Lung (tissue), 11 donors: ENCODE measurements at regions not wholly inside any gene's neighbourhood (a gene's known extent, or its start where the extent isn't known, plus 50 kb on each side); places are given as distances from the start of the nearest gene placed in this dataset.
"Not testable (repeated sequence)": the region's sequence is repeated elsewhere in the genome, so short reads cannot be mapped to it uniquely, and the experiment has no call there.

Experiments used
- ATAC-seq: fragments of 200-7000 bp; cut with Tn5 transposase; one replicate; pipeline ENCODE4 v1.9.1; 2020; ENCODE audit warnings: moderate number of reproducible peaks; ENCODE audit not compliant: insufficient read depth, low FRiP score
- DNase-seq, 3 donors: peaks; one replicate each; pipeline ENCODE4 v3.0.0-alpha.2; 2013 to 2017
- H3K27ac ChIP-seq, 2 donors: one replicate each; pipeline ENCODE4 v1.5.1; 2013; ENCODE audit warnings: mild to moderate bottlenecking in 2 of 2, moderate library complexity in 2 of 2, control low read depth in 1 of 2, inconsistent platforms in 1 of 2, low read depth in 1 of 2, low read length in 1 of 2
- H3K27me3 ChIP-seq, 3 donors: one replicate each; pipeline ENCODE4 v1.5.1; 2013; ENCODE audit warnings: low read length in 2 of 3; ENCODE audit not compliant: control insufficient read depth in 3 of 3, insufficient read depth in 3 of 3
- H3K36me3 ChIP-seq, 4 donors: one replicate each; pipeline ENCODE4 v1.5.1; 2013; ENCODE audit warnings: low read length in 4 of 4, mild to moderate bottlenecking in 1 of 4, moderate library complexity in 1 of 4; ENCODE audit not compliant: control insufficient read depth in 4 of 4, insufficient read depth in 4 of 4
- H3K4me1 ChIP-seq, 5 donors: one replicate each; pipeline ENCODE4 v1.5.1; 2013; ENCODE audit warnings: low read length in 5 of 5, mild to moderate bottlenecking in 2 of 5, moderate library complexity in 1 of 5; ENCODE audit not compliant: control insufficient read depth in 5 of 5, insufficient read depth in 5 of 5
- H3K4me3 ChIP-seq: one replicate; pipeline ENCODE4 v1.5.1; 2013; ENCODE audit warnings: mild to moderate bottlenecking, control low read depth, moderate library complexity
- H3K9ac ChIP-seq, 2 donors: one replicate each; pipeline ENCODE4 v1.5.1; 2013; ENCODE audit warnings: low read length in 2 of 2, control low read depth in 1 of 2; ENCODE audit not compliant: insufficient read depth in 1 of 2
- H3K9me3 ChIP-seq, 4 donors: one replicate each; pipeline ENCODE4 v1.5.1; 2013; ENCODE audit warnings: low read length in 3 of 4, mild to moderate bottlenecking in 1 of 4, moderate library complexity in 1 of 4; ENCODE audit not compliant: control insufficient read depth in 4 of 4, insufficient read depth in 3 of 4
- WGBS, 2 donors: extraction: QIAGEN DNeasy Blood & Tissue Kit; methylation state at CpG; one replicate each; pipeline ENCODE4 v1.1.7; 2013; 5-methylcytosine and 5-hydroxymethylcytosine counted together
- TF ChIP-seq, protein P1 (sequence below): IDR thresholded peaks from 2 replicates; pipeline ENCODE4 v1.5.1; 2012; ENCODE audit warnings: mild to moderate bottlenecking; ENCODE audit errors: control extremely low read depth, extremely low read depth
- donor health status: control.
- donor health status: control.
- donor health status: Bipolar disorder and iron deficiency.
- donor health status: healthy.
- donor health status: DM: yes; HTN: yes; CAD: no.

DNA sequence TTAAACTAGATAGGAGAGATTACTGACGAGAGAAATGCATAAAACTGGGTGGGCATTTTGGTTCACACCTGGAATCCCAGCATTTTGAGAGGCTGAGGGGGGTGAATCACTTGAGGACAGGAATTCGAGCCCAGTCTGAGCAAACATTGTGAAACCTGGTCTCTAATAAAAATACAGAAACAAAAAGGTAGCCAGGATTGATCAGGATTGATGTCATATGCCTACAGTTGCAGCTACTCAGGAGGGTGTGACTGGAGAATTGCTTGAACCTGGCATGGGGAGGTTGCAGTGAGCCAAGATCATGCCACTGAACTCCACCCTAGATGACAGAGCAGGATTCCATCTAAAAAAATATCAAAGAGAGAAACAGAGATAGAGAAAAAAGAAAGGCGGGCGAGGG lies 751.7 kb upstream of the AMELY start:
- H3K27me3 ChIP-seq, result no peaks in the 10 kb centered on the region
- no peak for DNase-seq
- H3K9ac ChIP-seq, result no peak overlapping the region
- H3K9me3 ChIP-seq, result no peaks in the 10 kb centered on the region
- 94% methylated on average over 4 of the region's 4 CpGs; no CpG with 5 or more reads in 1 of the 2 donors for WGBS, 2 donors
- no peak for ATAC-seq
- H3K36me3 ChIP-seq, result no peaks in the 10 kb centered on the region
- no peak overlapping the region for H3K4me3 ChIP-seq
- TF ChIP-seq, protein P1, sequence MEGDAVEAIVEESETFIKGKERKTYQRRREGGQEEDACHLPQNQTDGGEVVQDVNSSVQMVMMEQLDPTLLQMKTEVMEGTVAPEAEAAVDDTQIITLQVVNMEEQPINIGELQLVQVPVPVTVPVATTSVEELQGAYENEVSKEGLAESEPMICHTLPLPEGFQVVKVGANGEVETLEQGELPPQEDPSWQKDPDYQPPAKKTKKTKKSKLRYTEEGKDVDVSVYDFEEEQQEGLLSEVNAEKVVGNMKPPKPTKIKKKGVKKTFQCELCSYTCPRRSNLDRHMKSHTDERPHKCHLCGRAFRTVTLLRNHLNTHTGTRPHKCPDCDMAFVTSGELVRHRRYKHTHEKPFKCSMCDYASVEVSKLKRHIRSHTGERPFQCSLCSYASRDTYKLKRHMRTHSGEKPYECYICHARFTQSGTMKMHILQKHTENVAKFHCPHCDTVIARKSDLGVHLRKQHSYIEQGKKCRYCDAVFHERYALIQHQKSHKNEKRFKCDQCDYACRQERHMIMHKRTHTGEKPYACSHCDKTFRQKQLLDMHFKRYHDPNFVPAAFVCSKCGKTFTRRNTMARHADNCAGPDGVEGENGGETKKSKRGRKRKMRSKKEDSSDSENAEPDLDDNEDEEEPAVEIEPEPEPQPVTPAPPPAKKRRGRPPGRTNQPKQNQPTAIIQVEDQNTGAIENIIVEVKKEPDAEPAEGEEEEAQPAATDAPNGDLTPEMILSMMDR, result no peak
- H3K27ac ChIP-seq, result no peak overlapping the region
- no peaks in the 10 kb centered on the region for H3K4me1 ChIP-seq

DNA sequence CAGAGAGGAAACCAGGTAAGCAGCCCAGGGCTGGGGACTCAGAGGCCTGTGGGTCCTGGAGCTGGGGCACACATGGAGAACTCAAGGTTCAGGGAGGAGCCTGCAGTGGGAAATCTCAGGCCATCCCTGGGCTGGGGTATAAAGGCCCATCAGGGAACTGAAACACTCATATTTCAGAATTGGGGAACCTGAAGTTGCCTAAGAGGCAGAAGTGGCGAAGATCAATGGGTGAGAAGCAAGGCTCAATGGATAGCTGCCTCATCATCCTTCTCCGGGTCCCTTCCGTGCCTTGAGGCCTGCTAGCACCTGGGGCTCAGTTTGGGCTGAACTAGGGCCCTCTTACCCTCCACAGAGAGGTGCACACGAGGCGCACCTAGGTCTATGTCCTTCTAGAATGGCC lies 747.5 kb upstream of the AMELY start:
- TF ChIP-seq, protein P1, result no peak
- Histone ChIP-seq H3K4me3 (no peak overlapping the region), H3K9me3 (no peaks in the 10 kb centered on the region), H3K27ac (no peak overlapping the region), H3K9ac (no peak overlapping the region), H3K36me3 (no peaks in the 10 kb centered on the region), H3K27me3 (no peaks in the 10 kb centered on the region), H3K4me1 (no peaks in the 10 kb centered on the region)
- no peak for DNase-seq
- no peak for ATAC-seq
- WGBS, 2 donors, result 85% methylated on average over 5 of the region's 5 CpGs; no CpG with 5 or more reads in 1 of the 2 donors

DNA sequence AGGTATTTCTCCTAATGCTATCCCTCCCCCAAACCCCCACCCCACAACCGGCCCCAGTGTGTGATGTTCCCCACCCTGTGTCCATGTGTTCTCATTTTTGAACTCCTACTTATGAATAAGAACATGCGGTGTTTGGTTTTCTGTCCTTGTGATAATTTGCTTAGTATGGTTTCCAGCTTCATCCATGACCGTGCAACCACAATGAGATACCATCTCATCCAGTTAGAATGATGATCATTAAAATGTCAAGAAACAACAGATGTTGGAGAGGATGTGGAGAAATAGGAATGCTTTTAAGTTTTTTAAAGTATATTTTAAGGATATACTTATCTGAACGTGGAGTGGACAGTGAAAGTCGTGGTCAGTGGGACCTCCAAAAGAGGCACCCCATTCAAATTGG lies 745.0 kb upstream of the AMELY start:
- DNase-seq, result no peak
- Histone ChIP-seq H3K27ac (no peak overlapping the region), H3K27me3 (no peaks in the 10 kb centered on the region), H3K9ac (no peak overlapping the region), H3K4me3 (no peak overlapping the region), H3K9me3 (no peaks in the 10 kb centered on the region), H3K4me1 (no peaks in the 10 kb centered on the region), H3K36me3 (no peaks in the 10 kb centered on the region)
- TF ChIP-seq, protein P1, result no peak
- 88% methylated on average over 5 of the region's 5 CpGs; no CpG with 5 or more reads in 1 of the 2 donors for WGBS, 2 donors
- no peak for ATAC-seq

DNA sequence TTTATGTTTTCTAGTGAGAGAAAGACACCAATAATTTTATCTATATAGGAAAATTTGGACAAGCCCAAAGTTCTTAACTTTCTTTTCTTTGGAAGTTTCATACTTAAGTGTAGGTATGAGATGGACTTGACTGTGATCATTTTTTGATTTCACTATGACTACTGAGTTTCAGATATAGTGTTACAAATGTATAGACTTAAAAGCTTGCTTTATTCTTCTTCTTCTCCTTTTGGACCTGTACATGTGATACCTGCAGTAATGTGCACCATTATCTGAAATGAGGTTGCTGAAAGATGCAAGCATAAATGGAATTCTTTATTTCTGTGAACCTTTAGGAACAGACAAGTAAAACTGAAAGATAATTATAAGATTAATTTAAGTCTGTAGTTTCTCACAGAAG lies 743.4 kb upstream of the AMELY start:
- H3K9me3 ChIP-seq, result no peaks in the 10 kb centered on the region
- no peak overlapping the region for H3K4me3 ChIP-seq
- DNase-seq, result no peak
- TF ChIP-seq, protein P1, result no peak
- H3K36me3 ChIP-seq, result no peaks in the 10 kb centered on the region
- no peaks in the 10 kb centered on the region for H3K27me3 ChIP-seq
- H3K4me1 ChIP-seq, result no peaks in the 10 kb centered on the region
- no peak overlapping the region for H3K9ac ChIP-seq
- ATAC-seq, result no peak
- H3K27ac ChIP-seq, result no peak overlapping the region

DNA sequence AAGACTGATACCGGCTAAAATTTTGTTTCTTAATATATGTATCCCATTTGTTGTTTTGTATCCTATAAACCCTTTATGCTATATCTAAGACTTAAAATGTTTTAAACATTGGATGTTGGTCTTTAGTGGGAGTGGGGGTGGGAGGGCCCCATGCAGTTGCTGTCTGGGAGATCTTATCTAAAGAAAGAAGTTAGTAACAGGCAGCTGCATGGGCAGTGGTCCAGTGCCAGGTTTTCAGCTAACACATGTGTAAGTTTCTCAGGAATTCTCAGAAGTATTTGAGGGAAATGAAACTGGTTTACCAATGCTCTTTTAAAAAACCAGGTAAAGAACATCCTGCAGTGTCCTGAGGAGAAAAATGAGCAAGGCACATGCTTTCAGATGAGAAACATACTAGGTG lies 738.3 kb upstream of the AMELY start:
- H3K9me3 ChIP-seq, H3K27ac ChIP-seq, H3K4me1 ChIP-seq, H3K9ac ChIP-seq, H3K4me3 ChIP-seq, DNase-seq, H3K36me3 ChIP-seq, ATAC-seq, H3K27me3 ChIP-seq: not testable (repeated sequence)
- WGBS, 2 donors, result 92% methylated on average over 1 of the region's 1 CpG; no CpG with 5 or more reads in 1 of the 2 donors
